ENCODE measurements at regions not wholly inside any gene's neighbourhood (a gene's known extent, or its start where the extent isn't known, plus 50 kb on each side); places are given as distances from the start of the nearest gene placed in this dataset.

GRCh38 chr1:194731025-194731424 is 1544.6 kb upstream of the B3GALT2 start:
- Histone ChIP-seq H3K9ac (replicated peaks; ENCODE audit: extremely low read depth, insufficient read depth, low read length) (no peak overlapping the region), H3K4me3 (replicated peaks in 1 of 3; ENCODE audit: insufficient read depth in 1 of 3, low read depth in 1 of 3, low read length in 3 of 3) (no peak overlapping the region), H3K27me3 (ENCODE audit: control insufficient read depth in 2 of 2, insufficient read depth in 2 of 2, low read length in 2 of 2) (no peaks in the 10 kb centered on the region), H3K79me2 (ENCODE audit: control insufficient read depth, insufficient read depth, low read length) (no peaks in the 10 kb centered on the region), H3K27ac (ENCODE audit: insufficient read depth, low read depth, low read length) (no peak overlapping the region), H3K9me3 (replicated peaks; ENCODE audit: control insufficient read depth, insufficient read depth, low read length) (no peaks in the 10 kb centered on the region), H2AFZ (ENCODE audit: low read depth, low read length) (no peak overlapping the region), H4K20me1 (replicated peaks; ENCODE audit: control insufficient read depth, extremely low read depth, insufficient read depth, low read length) (no peaks in the 10 kb centered on the region), H3K36me3 (ENCODE audit: control insufficient read depth in 2 of 2, extremely low read depth in 1 of 2, insufficient read depth in 2 of 2, low read length in 2 of 2) (no peaks in the 10 kb centered on the region), H3K4me2 (ENCODE audit: insufficient read depth, low read length) (no peak overlapping the region), H3K4me1 (ENCODE audit: control insufficient read depth, extremely low read depth, insufficient read depth, low read length) (no peaks in the 10 kb centered on the region), H3K9me1 (replicated peaks; ENCODE audit: control insufficient read depth, extremely low read depth, insufficient read depth, low read length) (no peaks in the 10 kb centered on the region)
- ChIA-PET CTCF (no interaction called here), POLR2A (no interaction called here)
- FAIRE-seq (no peak), DNase-seq (ENCODE audit: low read depth, low spot score) (no peak)
- intact Hi-C loops (cut with micrococcal nuclease) (no loop called here), dilution Hi-C loops (cut with MboI; ENCODE audit: extremely low pct_ligation_motif_present, low sequenced_read_pairs) (no loop called here)
- BruUV-seq (replicated peaks) = no TSS peak
- no peak for TF ChIP-seq MYC (IDR thresholded peaks at IDR 0.05; ENCODE audit: low read depth, low read length)
- TF ChIP-seq POLR2AphosphoS5 (IDR thresholded peaks at IDR 0.05; ENCODE audit: insufficient read depth, low read depth, low read length) = no peak
- no peak for TF ChIP-seq POLR2A (IDR thresholded peaks at IDR 0.05; ENCODE audit: low read depth, low read length)
- TF ChIP-seq, protein P1, sequence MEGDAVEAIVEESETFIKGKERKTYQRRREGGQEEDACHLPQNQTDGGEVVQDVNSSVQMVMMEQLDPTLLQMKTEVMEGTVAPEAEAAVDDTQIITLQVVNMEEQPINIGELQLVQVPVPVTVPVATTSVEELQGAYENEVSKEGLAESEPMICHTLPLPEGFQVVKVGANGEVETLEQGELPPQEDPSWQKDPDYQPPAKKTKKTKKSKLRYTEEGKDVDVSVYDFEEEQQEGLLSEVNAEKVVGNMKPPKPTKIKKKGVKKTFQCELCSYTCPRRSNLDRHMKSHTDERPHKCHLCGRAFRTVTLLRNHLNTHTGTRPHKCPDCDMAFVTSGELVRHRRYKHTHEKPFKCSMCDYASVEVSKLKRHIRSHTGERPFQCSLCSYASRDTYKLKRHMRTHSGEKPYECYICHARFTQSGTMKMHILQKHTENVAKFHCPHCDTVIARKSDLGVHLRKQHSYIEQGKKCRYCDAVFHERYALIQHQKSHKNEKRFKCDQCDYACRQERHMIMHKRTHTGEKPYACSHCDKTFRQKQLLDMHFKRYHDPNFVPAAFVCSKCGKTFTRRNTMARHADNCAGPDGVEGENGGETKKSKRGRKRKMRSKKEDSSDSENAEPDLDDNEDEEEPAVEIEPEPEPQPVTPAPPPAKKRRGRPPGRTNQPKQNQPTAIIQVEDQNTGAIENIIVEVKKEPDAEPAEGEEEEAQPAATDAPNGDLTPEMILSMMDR (IDR thresholded peaks at IDR 0.05; ENCODE audit: extremely low read depth in 1 of 2, insufficient read depth in 1 of 2, low read depth in 1 of 2, low read length in 2 of 2) = no peak
- TF ChIP-seq FOS (IDR thresholded peaks at IDR 0.05; ENCODE audit: borderline replicate concordance, insufficient read depth, low read length) = no peak
- TF ChIP-seq JUN (IDR thresholded peaks at IDR 0.05; ENCODE audit: borderline replicate concordance, insufficient read depth, insufficient read length, low read depth) = no peak

DNA sequence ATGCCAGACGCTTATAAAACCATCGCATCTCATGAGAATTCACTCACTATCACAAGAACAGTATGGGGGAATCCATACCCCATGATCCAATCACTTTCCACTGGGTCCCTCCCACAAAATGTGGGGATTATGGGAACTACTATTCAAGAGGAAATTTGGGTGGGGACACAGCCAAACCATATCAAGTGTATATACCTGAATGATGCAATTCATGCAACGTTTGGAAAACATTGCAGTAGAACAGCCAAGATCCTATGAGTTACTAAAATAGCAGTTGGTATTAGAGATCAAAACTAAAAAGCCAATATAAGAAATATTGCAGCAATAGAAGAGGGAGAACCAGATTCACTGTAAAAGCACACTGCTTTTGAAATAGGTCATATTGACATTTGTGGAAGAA is 1543.9 kb upstream of the B3GALT2 start:
- intact Hi-C loops (cut with micrococcal nuclease) = no loop called here
- Histone ChIP-seq H4K20me1 (replicated peaks; ENCODE audit: control insufficient read depth, extremely low read depth, insufficient read depth, low read length) (no peaks in the 10 kb centered on the region), H3K4me3 (replicated peaks in 1 of 3; ENCODE audit: insufficient read depth in 1 of 3, low read depth in 1 of 3, low read length in 3 of 3) (no peak overlapping the region), H2AFZ (ENCODE audit: low read depth, low read length) (no peak overlapping the region), H3K79me2 (ENCODE audit: control insufficient read depth, insufficient read depth, low read length) (no peaks in the 10 kb centered on the region), H3K4me2 (ENCODE audit: insufficient read depth, low read length) (no peak overlapping the region), H3K27me3 (ENCODE audit: control insufficient read depth in 2 of 2, insufficient read depth in 2 of 2, low read length in 2 of 2) (no peaks in the 10 kb centered on the region), H3K9ac (replicated peaks; ENCODE audit: extremely low read depth, insufficient read depth, low read length) (no peak overlapping the region), H3K27ac (ENCODE audit: insufficient read depth, low read depth, low read length) (no peak overlapping the region), H3K9me1 (replicated peaks; ENCODE audit: control insufficient read depth, extremely low read depth, insufficient read depth, low read length) (no peaks in the 10 kb centered on the region), H3K36me3 (ENCODE audit: control insufficient read depth in 2 of 2, extremely low read depth in 1 of 2, insufficient read depth in 2 of 2, low read length in 2 of 2) (no peaks in the 10 kb centered on the region), H3K4me1 (ENCODE audit: control insufficient read depth, extremely low read depth, insufficient read depth, low read length) (no peaks in the 10 kb centered on the region), H3K9me3 (replicated peaks; ENCODE audit: control insufficient read depth, insufficient read depth, low read length) (peaks cover 3% of the 10 kb centered on the region)
- BruUV-seq (replicated peaks) = no TSS peak
- dilution Hi-C loops (cut with MboI; ENCODE audit: extremely low pct_ligation_motif_present, low sequenced_read_pairs) = no loop called here
- DNase-seq (ENCODE audit: low read depth, low spot score) (no peak), FAIRE-seq (no peak)
- CTCF ChIA-PET = no interaction called here
- POLR2A ChIA-PET = no interaction called here
- no peak for TF ChIP-seq JUN (IDR thresholded peaks at IDR 0.05; ENCODE audit: borderline replicate concordance, insufficient read depth, insufficient read length, low read depth)
- no peak for TF ChIP-seq POLR2A (IDR thresholded peaks at IDR 0.05; ENCODE audit: low read depth, low read length)
- TF ChIP-seq EZH2 (IDR thresholded peaks at IDR 0.05; ENCODE audit: borderline replicate concordance, low read depth, low read length, severe bottlenecking) = no peak
- TF ChIP-seq POLR2AphosphoS5 (IDR thresholded peaks at IDR 0.05; ENCODE audit: insufficient read depth, low read depth, low read length) = no peak
- no peak for TF ChIP-seq MYC (IDR thresholded peaks at IDR 0.05; ENCODE audit: low read depth, low read length)
- TF ChIP-seq, protein P2, sequence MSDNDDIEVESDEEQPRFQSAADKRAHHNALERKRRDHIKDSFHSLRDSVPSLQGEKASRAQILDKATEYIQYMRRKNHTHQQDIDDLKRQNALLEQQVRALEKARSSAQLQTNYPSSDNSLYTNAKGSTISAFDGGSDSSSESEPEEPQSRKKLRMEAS (IDR thresholded peaks at IDR 0.05; ENCODE audit: insufficient read depth, insufficient read length) = no peak
- TF ChIP-seq, protein P1 (IDR thresholded peaks at IDR 0.05; ENCODE audit: extremely low read depth in 1 of 2, insufficient read depth in 1 of 2, low read depth in 1 of 2, low read length in 2 of 2) = no peak
- no peak for TF ChIP-seq GATA2 (IDR thresholded peaks at IDR 0.05; ENCODE audit: insufficient read depth, insufficient read length, low read depth, low read length)
- TF ChIP-seq FOS (IDR thresholded peaks at IDR 0.05; ENCODE audit: borderline replicate concordance, insufficient read depth, low read length) = no peak
